HepG2 (cell line): ENCODE measurements at regions not wholly inside any gene's neighbourhood (a gene's known extent, or its start where the extent isn't known, plus 50 kb on each side); places are given as distances from the start of the nearest gene placed in this dataset.

Experiments
- AHDC1 ChIP-seq: sonication (generic); formaldehyde crosslinking; IDR thresholded peaks from 2 replicates; pipeline ENCODE4 v1.5.1; 2020; ENCODE audit warnings: mild to moderate bottlenecking, missing genetic modification reagents, borderline replicate concordance
- BORCS8-MEF2B ChIP-seq: sonication (generic); formaldehyde crosslinking; IDR thresholded peaks from 2 replicates; pipeline ENCODE4 v1.8.0; 2022; ENCODE audit warnings: mild to moderate bottlenecking, missing genetic modification reagents
- CENPT ChIP-seq: sonication (generic); formaldehyde crosslinking; IDR thresholded peaks from 2 replicates; pipeline ENCODE4 v1.8.0; 2022; ENCODE audit warnings: low read depth, mild to moderate bottlenecking, moderate library complexity, missing genetic modification reagents
- EEA1 ChIP-seq: sonication (generic); formaldehyde crosslinking; IDR thresholded peaks from 2 replicates; pipeline ENCODE4 v1.5.1; 2020; ENCODE audit warnings: mild to moderate bottlenecking, missing genetic modification reagents, borderline replicate concordance
- FOXC1 ChIP-seq: sonication (generic); formaldehyde crosslinking; IDR thresholded peaks from 2 replicates; pipeline ENCODE4 v1.8.0; 2022; ENCODE audit warnings: mild to moderate bottlenecking, missing genetic modification reagents, borderline replicate concordance
- NFYB ChIP-seq: sonication (generic); formaldehyde crosslinking; IDR thresholded peaks from 2 replicates; pipeline ENCODE4 v1.4.0; 2020; ENCODE audit warnings: missing genetic modification reagents
- NFYC ChIP-seq: IDR thresholded peaks from 2 replicates; pipeline ENCODE4 v1.6.1; 2016; ENCODE audit warnings: missing genetic modification reagents, missing compliant biosample characterization
- NRL ChIP-seq: sonication (generic); formaldehyde crosslinking; IDR thresholded peaks from 2 replicates; pipeline ENCODE4 v1.5.0; 2020; ENCODE audit warnings: missing genetic modification reagents, mild to moderate bottlenecking, moderate library complexity, borderline replicate concordance
- PAXIP1 ChIP-seq: sonication (generic); formaldehyde crosslinking; conservative IDR thresholded peaks from 2 replicates; pipeline ENCODE4 v1.4.0; 2020; ENCODE audit warnings: mild to moderate bottlenecking, missing genetic modification reagents, moderate library complexity
- RAD51 ChIP-seq: fragments of 450-650 bp; IDR thresholded peaks from 2 replicates; pipeline ENCODE4 v1.6.1; 2016; ENCODE audit warnings: borderline replicate concordance
- TRAFD1 ChIP-seq: sonication (generic); formaldehyde crosslinking; IDR thresholded peaks from 2 replicates; pipeline ENCODE4 v1.5.1; 2020; ENCODE audit warnings: missing genetic modification reagents, mild to moderate bottlenecking, borderline replicate concordance
- ZBTB46 ChIP-seq: sonication (generic); formaldehyde crosslinking; IDR thresholded peaks from 2 replicates; pipeline ENCODE4 v1.4.0; 2020; ENCODE audit warnings: mild to moderate bottlenecking, missing genetic modification reagents, borderline replicate concordance
- ZFP36L1 ChIP-seq: sonication (generic); formaldehyde crosslinking; IDR thresholded peaks from 2 replicates; pipeline ENCODE4 v1.8.0; 2022; ENCODE audit warnings: mild to moderate bottlenecking, missing genetic modification reagents, moderate library complexity
- ZFP37 ChIP-seq: sonication (generic); formaldehyde crosslinking; IDR thresholded peaks from 2 replicates; pipeline ENCODE4 v1.4.0; 2020; ENCODE audit warnings: missing genetic modification reagents, borderline replicate concordance
- ZNF256 ChIP-seq: sonication (generic); formaldehyde crosslinking; conservative IDR thresholded peaks from 2 replicates; pipeline ENCODE4 v1.4.0; 2020; ENCODE audit warnings: missing genetic modification reagents
- ZNF629 ChIP-seq: sonication (generic); formaldehyde crosslinking; conservative IDR thresholded peaks from 2 replicates; pipeline ENCODE4 v1.5.0; 2020; ENCODE audit warnings: missing genetic modification reagents
- ZNF761 ChIP-seq: sonication (generic); formaldehyde crosslinking; conservative IDR thresholded peaks from 2 replicates; pipeline ENCODE4 v1.4.0; 2020; ENCODE audit warnings: mild to moderate bottlenecking, missing genetic modification reagents
- ZSCAN22 ChIP-seq: sonication (generic); formaldehyde crosslinking; IDR thresholded peaks from 2 replicates; pipeline ENCODE4 v1.4.0; 2020; ENCODE audit warnings: mild to moderate bottlenecking, missing genetic modification reagents

GRCh38 chr16:22670551-22671041, 143.4 kb upstream of the HS3ST2 start (continued):
- no peak for TF ChIP-seq ZFP36L1 (CRISPR knock-in tag)
- TF ChIP-seq ZNF629 (CRISPR knock-in tag) = no peak
- TF ChIP-seq FOXC1 = no peak
- no peak for TF ChIP-seq ZSCAN22 (CRISPR knock-in tag)
- no peak for TF ChIP-seq NRL (CRISPR knock-in tag)
- no peak for TF ChIP-seq TRAFD1 (CRISPR knock-in tag)
- TF ChIP-seq EEA1 (CRISPR knock-in tag) = peak; percentile 4; the same call in 1 of the 2 replicates
- TF ChIP-seq CENPT (CRISPR knock-in tag) = no peak
- TF ChIP-seq PAXIP1 = no peak
- TF ChIP-seq ZNF256 = 0 out of 2 replicates have a peak, but pooled peaks have one; percentile 54
- TF ChIP-seq BORCS8-MEF2B (CRISPR knock-in tag) = peak; percentile 24; the same call in 1 of the 2 replicates
- TF ChIP-seq ZNF761 = no peak
- TF ChIP-seq AHDC1 (CRISPR knock-in tag) = no peak
- no peak for TF ChIP-seq ZBTB46
- TF ChIP-seq NFYC = peak; percentile 86
- TF ChIP-seq RAD51 = peak; percentile 86
- no peak for TF ChIP-seq ZFP37 (CRISPR knock-in tag)
- peak; percentile 80 for TF ChIP-seq NFYB
